HCT116 (cell line): ENCODE measurements at regions not wholly inside any gene's neighbourhood (a gene's known extent, or its start where the extent isn't known, plus 50 kb on each side); places are given as distances from the start of the nearest gene placed in this dataset.

Source experiments
- ATAC-seq: fragments of 200-7000 bp; cut with Tn5 transposase; 2 replicates; pipeline ENCODE4 v1.9.1; 2020; ENCODE audit warnings: mild to moderate bottlenecking, moderate library complexity
- BruUV-seq: library from RNA; stranded (reverse); fragments of 400-500 nt; replicated peaks from 2 replicates; lab custom pipeline; 2021; lab: Mats Ljungman, UMichigan
- CTCF ChIA-PET: fragments of 300-600 bp; sonication (Branson Sonifier 250); formaldehyde crosslinking; loops from one replicate; lab custom pipeline; 2021; ENCODE audit warnings: antibody characterized with exemption; lab: Charles Lee
- POLR2A ChIA-PET: fragments of 300-600, 350-600 bp; sonication (Branson Sonifier 250); formaldehyde crosslinking; loops from one replicate; lab custom pipeline; 2021; ENCODE audit warnings: antibody characterized with exemption; lab: Charles Lee
- RAD21 ChIA-PET, 2 experiments: fragments of 300-600 bp; sonication (Branson Sonifier 250); formaldehyde crosslinking; loops; one replicate each; lab custom pipeline; 2023; ENCODE audit warnings: low total read pairs in 2 of 2; ENCODE audit not compliant: uncharacterized antibody in 2 of 2, unreplicated experiment in 2 of 2, low non-redundant PET in 1 of 2; lab: Charles Lee
- DNase-seq: peaks from one replicate; pipeline ENCODE4 v3.0.0-alpha.2; 2010; ENCODE audit warnings: low read depth, low spot score
- H2AFZ ChIP-seq: fragments of 200-600 bp; shearing (Covaris generic), sonication (generic); 2 replicates; pipeline ENCODE4 v1.6.1; 2017; ENCODE audit warnings: low read depth, mixed run types, mixed read lengths, antibody characterized with exemption, low read length; ENCODE audit not compliant: poor library complexity, severe bottlenecking
- H3K27ac ChIP-seq: 2 replicates; pipeline ENCODE4 v1.5.1; 2012; ENCODE audit warnings: low read depth, low read length
- H3K27me3 ChIP-seq: fragments of 200-600 bp; sonication (generic); 2 replicates; pipeline ENCODE4 v1.6.1; 2016; ENCODE audit warnings: mixed run types, low read length, mixed read lengths; ENCODE audit not compliant: insufficient read depth
- H3K36me3 ChIP-seq, 2 experiments: fragments of 200-500 bp in 1 of 2; fragments of 200-600 bp in 1 of 2; sonication (Bioruptor generic) in 1 of 2; sonication (generic) in 1 of 2; 2 replicates each; pipeline versions ENCODE4 v1.5.1 to v1.6.1; 2014 to 2016; ENCODE audit warnings: low read length in 2 of 2, inconsistent platforms in 1 of 2, mixed read lengths in 1 of 2, mixed run types in 1 of 2; ENCODE audit not compliant: insufficient read depth in 2 of 2, control insufficient read depth in 1 of 2
- H3K4me1 ChIP-seq, 2 experiments: fragments of 200-600 bp in 1 of 2; sonication (generic) in 1 of 2; 2 replicates each; pipeline versions ENCODE4 v1.5.1 to v1.6.1; 2012 to 2017; ENCODE audit warnings: low read length in 2 of 2, inconsistent platforms in 1 of 2, mild to moderate bottlenecking in 1 of 2, mixed read lengths in 1 of 2, mixed run types in 1 of 2, moderate library complexity in 1 of 2; ENCODE audit not compliant: insufficient read depth in 2 of 2, control insufficient read depth in 1 of 2
- H3K4me2 ChIP-seq: fragments of 200-600 bp; sonication (generic); 2 replicates; pipeline ENCODE4 v1.6.1; 2017; ENCODE audit warnings: mixed run types, low read length, mixed read lengths
- H3K4me3 ChIP-seq, 2 experiments: fragments of 200-600 bp in 1 of 2; sonication (generic) in 1 of 2; replicated peaks in 1 of 2; 2 replicates each; pipeline ENCODE4 v1.5.1; 2011 to 2016; ENCODE audit warnings: low read length in 2 of 2, control low read depth in 1 of 2, low read depth in 1 of 2, mild to moderate bottlenecking in 1 of 2, mixed read lengths in 1 of 2, mixed run types in 1 of 2
- H3K79me2 ChIP-seq: fragments of 200-600 bp; sonication (generic); 2 replicates; pipeline ENCODE4 v1.6.1; 2017; ENCODE audit warnings: mild to moderate bottlenecking, mixed run types, low read length, moderate library complexity, mixed read lengths; ENCODE audit not compliant: insufficient read depth
- H3K9ac ChIP-seq: fragments of 200-600 bp; sonication (generic); 2 replicates; pipeline ENCODE4 v1.6.1; 2016; ENCODE audit warnings: low read length, mixed read lengths
- H3K9me2 ChIP-seq: fragments of 200-600 bp; sonication (generic), shearing (Covaris generic); 2 replicates; pipeline ENCODE4 v1.6.1; 2017; ENCODE audit warnings: mixed run types, mild to moderate bottlenecking, moderate library complexity; ENCODE audit not compliant: insufficient read depth
- H3K9me3 ChIP-seq, 2 experiments: fragments of 200-500 bp in 1 of 2; fragments of 200-600 bp in 1 of 2; sonication (Bioruptor generic) in 1 of 2; sonication (generic) in 1 of 2; 2 replicates each; pipeline ENCODE4 v1.6.1; 2014 to 2017; ENCODE audit warnings: low read length in 2 of 2, mixed read lengths in 2 of 2, inconsistent platforms in 1 of 2, low read depth in 1 of 2, mild to moderate bottlenecking in 1 of 2, mixed run types in 1 of 2, moderate library complexity in 1 of 2; ENCODE audit not compliant: control insufficient read depth in 1 of 2, insufficient read depth in 1 of 2
- H4K20me1 ChIP-seq: fragments of 200-600 bp; sonication (generic), shearing (Covaris generic); 2 replicates; pipeline ENCODE4 v1.6.1; 2017; ENCODE audit warnings: mixed run types, mild to moderate bottlenecking, moderate library complexity; ENCODE audit not compliant: insufficient read depth
- CBX3 ChIP-seq: IDR thresholded peaks from 2 replicates; pipeline ENCODE4 v1.6.1; 2012; ENCODE audit warnings: low read depth
- EGR1 ChIP-seq: IDR thresholded peaks from 2 replicates; pipeline ENCODE4 v1.6.1; 2012; ENCODE audit warnings: low read depth
- EZH2phosphoT487 ChIP-seq: fragments of 200-600 bp; IDR thresholded peaks from 2 replicates; pipeline ENCODE4 v1.6.1; 2018; ENCODE audit warnings: antibody characterized with exemption, borderline replicate concordance
- FOSL1 ChIP-seq: IDR thresholded peaks from 2 replicates; pipeline ENCODE4 v1.6.1; 2012; ENCODE audit warnings: low read depth
- JUND ChIP-seq: IDR thresholded peaks from 2 replicates; pipeline ENCODE4 v1.6.1; 2012
- POLR2A ChIP-seq: IDR thresholded peaks from 2 replicates; pipeline ENCODE4 v1.7.0; 2011; ENCODE audit warnings: borderline replicate concordance; ENCODE audit not compliant: insufficient read depth, insufficient read length; ENCODE audit errors: extremely low read depth
- SIN3A ChIP-seq: IDR thresholded peaks from 2 replicates; pipeline ENCODE4 v1.6.1; 2012; ENCODE audit warnings: low read depth
- SP1 ChIP-seq: IDR thresholded peaks from 2 replicates; pipeline ENCODE4 v1.6.1; 2012; ENCODE audit warnings: low read depth
- SRF ChIP-seq: IDR thresholded peaks from 2 replicates; pipeline ENCODE4 v1.6.1; 2012; ENCODE audit warnings: low read depth
- TCF7L2 ChIP-seq: IDR thresholded peaks from 2 replicates; pipeline ENCODE4 v1.7.0; 2011; ENCODE audit warnings: borderline replicate concordance, inconsistent platforms; ENCODE audit not compliant: insufficient read depth, insufficient read length; ENCODE audit errors: extremely low read depth
- ZFX ChIP-seq: fragments of 450-650 bp; IDR thresholded peaks from 2 replicates; pipeline ENCODE4 v1.6.1; 2017
- intact Hi-C: fragments of 100-400 bp; cut with micrococcal nuclease; formaldehyde crosslinking; loops from 2 replicates; pipeline ENCODE4 v1.10.0; 2022
- TF ChIP-seq, protein P1 (sequence below): IDR thresholded peaks from 2 replicates; pipeline ENCODE4 v1.6.1; 2012; ENCODE audit warnings: low read depth
- TF ChIP-seq, protein P2 (sequence below), 3 experiments: fragments of 200-600 bp in 1 of 3; sonication (generic) in 1 of 3; IDR thresholded peaks in 2 of 3; conservative IDR thresholded peaks in 1 of 3; 2 replicates each; pipeline ENCODE4 v1.5.1; 2012 to 2017; ENCODE audit warnings: low read depth in 2 of 3, low read length in 2 of 3, antibody characterized with exemption in 1 of 3, borderline replicate concordance in 1 of 3, control low read depth in 1 of 3, mild to moderate bottlenecking in 1 of 3, mixed read lengths in 1 of 3, mixed run types in 1 of 3, moderate library complexity in 1 of 3; ENCODE audit not compliant: insufficient read depth in 1 of 3
- TF ChIP-seq, protein P3 (sequence below): IDR thresholded peaks from 2 replicates; pipeline ENCODE4 v1.6.1; 2011; ENCODE audit warnings: mild to moderate bottlenecking, low read length, moderate library complexity; ENCODE audit not compliant: insufficient replicate concordance; ENCODE audit errors: extremely low read depth

- H3K9ac ChIP-seq: no peak overlapping the region
- H2AFZ ChIP-seq: no peak overlapping the region
- H3K4me3 ChIP-seq: no peak overlapping the region
- H3K27me3 ChIP-seq: no peaks in the 10 kb centered on the region
- H3K9me3 ChIP-seq: no peaks in the 10 kb centered on the region
- no TSS peak for BruUV-seq
- ChIA-PET RAD21 (no interaction called here), CTCF (no interaction called here), POLR2A (no interaction called here)
- H3K9me2 ChIP-seq: no peaks in the 10 kb centered on the region
- DNase-seq (no peak), ATAC-seq (no peak)
- intact Hi-C loops: no loop called here
- no peak overlapping the region for H3K27ac ChIP-seq
- no peaks in the 10 kb centered on the region; a peak in 1 of 4 replicates for H3K4me1 ChIP-seq
- H3K36me3 ChIP-seq: no peaks in the 10 kb centered on the region
- H3K4me2 ChIP-seq: no peak overlapping the region
- no peaks in the 10 kb centered on the region for H3K79me2 ChIP-seq
- TF ChIP-seq EGR1 (no peak), SRF (no peak), TCF7L2 (no peak), ZFX (no peak), SIN3A (no peak), CBX3 (no peak), JUND (no peak), POLR2A (no peak), EZH2phosphoT487 (no peak), SP1 (no peak), FOSL1 (no peak)
- TF ChIP-seq, protein P1, sequence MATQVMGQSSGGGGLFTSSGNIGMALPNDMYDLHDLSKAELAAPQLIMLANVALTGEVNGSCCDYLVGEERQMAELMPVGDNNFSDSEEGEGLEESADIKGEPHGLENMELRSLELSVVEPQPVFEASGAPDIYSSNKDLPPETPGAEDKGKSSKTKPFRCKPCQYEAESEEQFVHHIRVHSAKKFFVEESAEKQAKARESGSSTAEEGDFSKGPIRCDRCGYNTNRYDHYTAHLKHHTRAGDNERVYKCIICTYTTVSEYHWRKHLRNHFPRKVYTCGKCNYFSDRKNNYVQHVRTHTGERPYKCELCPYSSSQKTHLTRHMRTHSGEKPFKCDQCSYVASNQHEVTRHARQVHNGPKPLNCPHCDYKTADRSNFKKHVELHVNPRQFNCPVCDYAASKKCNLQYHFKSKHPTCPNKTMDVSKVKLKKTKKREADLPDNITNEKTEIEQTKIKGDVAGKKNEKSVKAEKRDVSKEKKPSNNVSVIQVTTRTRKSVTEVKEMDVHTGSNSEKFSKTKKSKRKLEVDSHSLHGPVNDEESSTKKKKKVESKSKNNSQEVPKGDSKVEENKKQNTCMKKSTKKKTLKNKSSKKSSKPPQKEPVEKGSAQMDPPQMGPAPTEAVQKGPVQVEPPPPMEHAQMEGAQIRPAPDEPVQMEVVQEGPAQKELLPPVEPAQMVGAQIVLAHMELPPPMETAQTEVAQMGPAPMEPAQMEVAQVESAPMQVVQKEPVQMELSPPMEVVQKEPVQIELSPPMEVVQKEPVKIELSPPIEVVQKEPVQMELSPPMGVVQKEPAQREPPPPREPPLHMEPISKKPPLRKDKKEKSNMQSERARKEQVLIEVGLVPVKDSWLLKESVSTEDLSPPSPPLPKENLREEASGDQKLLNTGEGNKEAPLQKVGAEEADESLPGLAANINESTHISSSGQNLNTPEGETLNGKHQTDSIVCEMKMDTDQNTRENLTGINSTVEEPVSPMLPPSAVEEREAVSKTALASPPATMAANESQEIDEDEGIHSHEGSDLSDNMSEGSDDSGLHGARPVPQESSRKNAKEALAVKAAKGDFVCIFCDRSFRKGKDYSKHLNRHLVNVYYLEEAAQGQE: no peak
- TF ChIP-seq, protein P2, sequence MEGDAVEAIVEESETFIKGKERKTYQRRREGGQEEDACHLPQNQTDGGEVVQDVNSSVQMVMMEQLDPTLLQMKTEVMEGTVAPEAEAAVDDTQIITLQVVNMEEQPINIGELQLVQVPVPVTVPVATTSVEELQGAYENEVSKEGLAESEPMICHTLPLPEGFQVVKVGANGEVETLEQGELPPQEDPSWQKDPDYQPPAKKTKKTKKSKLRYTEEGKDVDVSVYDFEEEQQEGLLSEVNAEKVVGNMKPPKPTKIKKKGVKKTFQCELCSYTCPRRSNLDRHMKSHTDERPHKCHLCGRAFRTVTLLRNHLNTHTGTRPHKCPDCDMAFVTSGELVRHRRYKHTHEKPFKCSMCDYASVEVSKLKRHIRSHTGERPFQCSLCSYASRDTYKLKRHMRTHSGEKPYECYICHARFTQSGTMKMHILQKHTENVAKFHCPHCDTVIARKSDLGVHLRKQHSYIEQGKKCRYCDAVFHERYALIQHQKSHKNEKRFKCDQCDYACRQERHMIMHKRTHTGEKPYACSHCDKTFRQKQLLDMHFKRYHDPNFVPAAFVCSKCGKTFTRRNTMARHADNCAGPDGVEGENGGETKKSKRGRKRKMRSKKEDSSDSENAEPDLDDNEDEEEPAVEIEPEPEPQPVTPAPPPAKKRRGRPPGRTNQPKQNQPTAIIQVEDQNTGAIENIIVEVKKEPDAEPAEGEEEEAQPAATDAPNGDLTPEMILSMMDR (IDR thresholded peaks at IDR 0.05 in 2 of 3, conservative IDR thresholded peaks at IDR 0.05 in 1 of 3; ENCODE audit: borderline replicate concordance in 1 of 3, insufficient read depth in 1 of 3, low read depth in 2 of 3, low read length in 2 of 3): no peak
- TF ChIP-seq, protein P3, sequence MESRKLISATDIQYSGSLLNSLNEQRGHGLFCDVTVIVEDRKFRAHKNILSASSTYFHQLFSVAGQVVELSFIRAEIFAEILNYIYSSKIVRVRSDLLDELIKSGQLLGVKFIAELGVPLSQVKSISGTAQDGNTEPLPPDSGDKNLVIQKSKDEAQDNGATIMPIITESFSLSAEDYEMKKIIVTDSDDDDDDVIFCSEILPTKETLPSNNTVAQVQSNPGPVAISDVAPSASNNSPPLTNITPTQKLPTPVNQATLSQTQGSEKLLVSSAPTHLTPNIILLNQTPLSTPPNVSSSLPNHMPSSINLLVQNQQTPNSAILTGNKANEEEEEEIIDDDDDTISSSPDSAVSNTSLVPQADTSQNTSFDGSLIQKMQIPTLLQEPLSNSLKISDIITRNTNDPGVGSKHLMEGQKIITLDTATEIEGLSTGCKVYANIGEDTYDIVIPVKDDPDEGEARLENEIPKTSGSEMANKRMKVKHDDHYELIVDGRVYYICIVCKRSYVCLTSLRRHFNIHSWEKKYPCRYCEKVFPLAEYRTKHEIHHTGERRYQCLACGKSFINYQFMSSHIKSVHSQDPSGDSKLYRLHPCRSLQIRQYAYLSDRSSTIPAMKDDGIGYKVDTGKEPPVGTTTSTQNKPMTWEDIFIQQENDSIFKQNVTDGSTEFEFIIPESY: no peak
- no peaks in the 10 kb centered on the region for H4K20me1 ChIP-seq
Measured at GRCh38 chr17:62194401-62194800, 129.3 kb upstream of the MED13 start.
